Mesenteric fat pad (tissue), 1 donor: ENCODE measurements at regions not wholly inside any gene's neighbourhood (a gene's known extent, or its start where the extent isn't known, plus 50 kb on each side); places are given as distances from the start of the nearest gene placed in this dataset.
"Not testable (repeated sequence)": the region's sequence is repeated elsewhere in the genome, so short reads cannot be mapped to it uniquely, and the experiment has no call there.

ENCODE experiments used
- DNase-seq: peaks from one replicate; pipeline ENCODE4 v3.0.0-alpha.2; 2020; ENCODE audit warnings: low spot score
- donor health status: DM: yes; HTN: yes; CAD: no.

- no peak for DNase-seq
Observed at GRCh38 chr7:25698451-25699113, 453.4 kb upstream of the NFE2L3 start.

- not testable (repeated sequence) for DNase-seq
Observed at GRCh38 chr7:25700141-25700540, 451.9 kb upstream of the NFE2L3 start.

- no peak for DNase-seq
Observed at GRCh38 chr7:25704413-25704812, 447.6 kb upstream of the NFE2L3 start.

- no peak for DNase-seq
Observed at GRCh38 chr7:25706764-25707163, 445.2 kb upstream of the NFE2L3 start.

GRCh38 chr7:25707768-25708620 is 444.0 kb upstream of the NFE2L3 start:
- no peak for DNase-seq

- no peak for DNase-seq
Observed at GRCh38 chr7:25710959-25711358, 441.0 kb upstream of the NFE2L3 start.

- DNase-seq = no peak
Observed at GRCh38 chr7:25711940-25712339, 440.1 kb upstream of the NFE2L3 start.

GRCh38 chr7:25712500-25712899 is 439.5 kb upstream of the NFE2L3 start:
- DNase-seq = no peak

- DNase-seq = no peak
Observed at GRCh38 chr7:25714013-25714412, 438.0 kb upstream of the NFE2L3 start.

- no peak for DNase-seq
Observed at GRCh38 chr7:25716421-25716820, 435.6 kb upstream of the NFE2L3 start.

- DNase-seq = no peak
Observed at GRCh38 chr7:25718596-25718995, 433.4 kb upstream of the NFE2L3 start.

GRCh38 chr7:25719190-25719896 is 432.7 kb upstream of the NFE2L3 start:
- no peak for DNase-seq

GRCh38 chr7:25720427-25720826 is 431.6 kb upstream of the NFE2L3 start:
- DNase-seq = no peak

GRCh38 chr7:25722856-25723255 is 429.1 kb upstream of the NFE2L3 start:
- DNase-seq = no peak

- DNase-seq = no peak
Observed at GRCh38 chr7:25725451-25725850, 426.5 kb upstream of the NFE2L3 start.

GRCh38 chr7:25726170-25726780 is 425.7 kb upstream of the NFE2L3 start:
- no peak for DNase-seq

- no peak for DNase-seq
Observed at GRCh38 chr7:25726781-25727311, 425.2 kb upstream of the NFE2L3 start.

- DNase-seq = no peak
Observed at GRCh38 chr7:25727446-25727845, 424.6 kb upstream of the NFE2L3 start.

- DNase-seq = no peak
Observed at GRCh38 chr7:25727876-25728275, 424.1 kb upstream of the NFE2L3 start.

- no peak for DNase-seq
Observed at GRCh38 chr7:25731068-25731845, 420.7 kb upstream of the NFE2L3 start.

- DNase-seq = no peak
Observed at GRCh38 chr7:25731846-25732245, 420.2 kb upstream of the NFE2L3 start.
